Adipocyte (in vitro differentiated cells): ENCODE measurements at regions not wholly inside any gene's neighbourhood (a gene's known extent, or its start where the extent isn't known, plus 50 kb on each side); places are given as distances from the start of the nearest gene placed in this dataset.

Source experiments
- DNase-seq: peaks from one replicate; pipeline ENCODE4 v3.0.0-alpha.2; 2015; ENCODE audit warnings: low read depth
- H3K27me3 ChIP-seq: replicated peaks from 2 replicates; pipeline ENCODE4 v1.7.0; 2013; ENCODE audit warnings: mild to moderate bottlenecking, low read length, moderate library complexity; ENCODE audit not compliant: control insufficient read depth, insufficient read depth
- H3K36me3 ChIP-seq: 2 replicates; pipeline ENCODE4 v1.7.0; 2013; ENCODE audit warnings: low read length, mild to moderate bottlenecking, moderate library complexity; ENCODE audit not compliant: control insufficient read depth, insufficient read depth, severe bottlenecking
- H3K4me1 ChIP-seq: 2 replicates; pipeline ENCODE4 v1.7.0; 2013; ENCODE audit warnings: mild to moderate bottlenecking, low read length, moderate library complexity; ENCODE audit not compliant: control insufficient read depth, insufficient read depth
- H3K4me3 ChIP-seq: 2 replicates; pipeline ENCODE4 v1.7.0; 2013; ENCODE audit warnings: mild to moderate bottlenecking, low read length, moderate library complexity
- H3K9ac ChIP-seq: 2 replicates; pipeline ENCODE4 v1.7.0; 2013; ENCODE audit warnings: mild to moderate bottlenecking, low read length, moderate library complexity
- H3K9me3 ChIP-seq: 2 replicates; pipeline ENCODE4 v1.7.0; 2013; ENCODE audit warnings: mild to moderate bottlenecking, low read length, moderate library complexity; ENCODE audit not compliant: control insufficient read depth

DNA sequence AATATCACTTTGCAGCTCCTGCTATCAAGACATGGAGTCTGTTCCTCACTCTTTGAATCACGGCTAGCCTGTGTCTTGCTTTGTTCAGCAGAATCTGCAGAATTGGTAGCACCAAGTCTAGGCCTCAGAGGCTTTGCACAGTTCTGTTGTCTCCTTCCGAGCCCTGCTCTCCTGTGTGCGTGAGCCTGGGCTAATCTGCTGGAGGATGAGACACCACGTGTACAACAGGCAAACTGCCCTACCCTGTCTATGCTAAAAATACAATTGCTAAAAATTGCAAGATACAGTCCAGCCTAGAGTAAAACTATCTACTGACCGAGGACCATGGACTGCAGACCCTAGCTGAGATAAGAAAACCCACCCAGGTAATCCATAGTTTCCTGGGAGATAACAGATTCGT lies 484.7 kb downstream of the NPIPA7 start:
- H3K4me1 ChIP-seq: no peaks in the 10 kb centered on the region
- peaks cover 42% of the 10 kb centered on the region for H3K27me3 ChIP-seq
- no peaks in the 10 kb centered on the region for H3K9me3 ChIP-seq
- no peak overlapping the region for H3K4me3 ChIP-seq
- no peak for DNase-seq
- no peaks in the 10 kb centered on the region for H3K36me3 ChIP-seq
- H3K9ac ChIP-seq: no peak overlapping the region

DNA sequence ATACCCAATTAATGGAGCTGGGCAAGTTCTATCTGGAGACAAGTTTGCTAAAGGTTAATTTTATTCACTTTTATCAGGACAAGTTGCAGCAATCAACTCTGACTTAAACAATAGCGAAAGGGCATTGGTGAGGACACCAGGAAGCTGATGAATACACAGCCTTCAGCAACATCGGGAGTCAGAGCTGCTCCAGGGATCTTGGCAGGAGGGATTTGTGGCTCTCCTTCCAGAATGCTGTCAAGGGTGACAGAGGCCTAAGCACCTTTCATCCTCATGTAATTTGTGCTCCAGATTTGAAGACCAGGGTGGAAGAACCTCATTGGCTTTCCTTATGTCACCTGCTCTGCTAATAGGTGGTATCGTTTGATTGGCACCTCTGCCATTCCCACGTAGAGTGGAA lies 485.6 kb downstream of the NPIPA7 start:
- H3K27me3 ChIP-seq: peaks cover 39% of the 10 kb centered on the region
- no peak overlapping the region for H3K4me3 ChIP-seq
- no peaks in the 10 kb centered on the region for H3K36me3 ChIP-seq
- H3K9me3 ChIP-seq: no peaks in the 10 kb centered on the region
- no peak for DNase-seq
- no peak overlapping the region for H3K9ac ChIP-seq
- H3K4me1 ChIP-seq: peaks cover 4% of the 10 kb centered on the region

DNA sequence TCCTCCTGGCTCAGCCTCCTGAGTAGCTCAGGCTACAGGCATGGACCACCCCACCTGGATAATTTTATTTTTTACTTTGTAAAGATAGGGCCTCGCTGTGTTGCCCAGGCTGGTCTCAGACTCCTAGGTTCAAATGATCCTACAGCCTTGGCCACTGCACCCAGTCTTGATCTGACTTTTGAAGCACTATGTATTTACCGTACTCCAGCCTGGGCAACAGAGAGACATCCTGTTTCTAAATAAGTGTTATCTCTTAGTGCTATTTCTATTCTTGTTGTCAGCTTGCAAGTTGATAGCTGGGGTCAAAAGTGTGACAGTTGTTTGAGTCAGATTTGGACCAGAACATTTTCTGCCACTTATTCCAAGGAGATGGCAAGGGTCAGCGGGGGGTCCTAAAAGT lies 486.4 kb downstream of the NPIPA7 start:
- Histone ChIP-seq H3K9me3 (no peaks in the 10 kb centered on the region), H3K27me3 (peaks cover 38% of the 10 kb centered on the region), H3K4me3 (no peak overlapping the region), H3K9ac (no peak overlapping the region), H3K36me3 (no peaks in the 10 kb centered on the region), H3K4me1 (peaks cover 4% of the 10 kb centered on the region)
- DNase-seq: no peak

DNA sequence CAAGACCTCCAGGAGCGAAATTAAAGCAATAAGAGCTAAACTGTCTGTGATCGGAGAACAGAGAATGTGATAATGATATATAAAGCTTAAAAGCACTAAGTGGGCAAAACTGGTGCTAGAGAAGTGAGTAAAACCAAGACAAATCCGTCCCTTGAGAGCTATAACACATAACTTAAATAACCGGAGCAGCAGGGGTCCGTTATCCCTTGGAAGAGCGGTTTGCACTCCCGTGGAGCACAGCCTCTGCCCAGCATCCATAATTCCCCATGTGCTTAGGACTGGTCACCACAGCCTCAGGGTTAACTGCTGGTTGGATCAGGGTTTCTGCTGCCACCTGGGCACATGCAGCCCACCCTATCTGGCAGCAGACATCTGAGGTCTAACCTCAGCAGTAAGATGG lies 489.0 kb downstream of the NPIPA7 start:
- no peak for DNase-seq
- no peak overlapping the region for H3K4me3 ChIP-seq
- H3K4me1 ChIP-seq: peaks cover 4% of the 10 kb centered on the region
- no peaks in the 10 kb centered on the region for H3K36me3 ChIP-seq
- H3K9ac ChIP-seq: no peak overlapping the region
- no peaks in the 10 kb centered on the region for H3K9me3 ChIP-seq
- H3K27me3 ChIP-seq: peaks cover 37% of the 10 kb centered on the region

DNA sequence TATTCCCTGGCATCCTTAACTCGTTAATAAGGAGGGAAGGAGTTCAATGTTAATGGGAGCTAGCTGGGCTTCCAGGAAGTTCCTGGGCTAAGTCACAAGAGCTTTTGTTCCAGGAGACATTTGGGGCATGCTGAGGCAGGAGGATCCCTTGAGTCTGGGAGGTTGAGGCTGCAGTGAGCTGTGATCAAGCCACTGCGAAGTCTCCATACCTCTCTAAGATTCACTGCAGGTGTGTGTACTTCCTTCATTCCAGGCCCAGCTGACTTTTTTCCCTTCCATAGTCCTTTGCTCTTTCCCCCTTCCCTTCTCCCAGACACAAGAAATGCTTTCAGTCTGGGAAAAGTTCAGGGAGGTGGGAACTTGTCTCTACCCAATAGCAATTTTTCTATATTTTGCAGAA lies 489.8 kb downstream of the NPIPA7 start:
- no peaks in the 10 kb centered on the region for H3K9me3 ChIP-seq
- peaks cover 31% of the 10 kb centered on the region for H3K27me3 ChIP-seq
- H3K4me3 ChIP-seq: no peak overlapping the region
- DNase-seq: no peak
- peaks cover 4% of the 10 kb centered on the region for H3K4me1 ChIP-seq
- H3K36me3 ChIP-seq: no peaks in the 10 kb centered on the region
- no peak overlapping the region for H3K9ac ChIP-seq

DNA sequence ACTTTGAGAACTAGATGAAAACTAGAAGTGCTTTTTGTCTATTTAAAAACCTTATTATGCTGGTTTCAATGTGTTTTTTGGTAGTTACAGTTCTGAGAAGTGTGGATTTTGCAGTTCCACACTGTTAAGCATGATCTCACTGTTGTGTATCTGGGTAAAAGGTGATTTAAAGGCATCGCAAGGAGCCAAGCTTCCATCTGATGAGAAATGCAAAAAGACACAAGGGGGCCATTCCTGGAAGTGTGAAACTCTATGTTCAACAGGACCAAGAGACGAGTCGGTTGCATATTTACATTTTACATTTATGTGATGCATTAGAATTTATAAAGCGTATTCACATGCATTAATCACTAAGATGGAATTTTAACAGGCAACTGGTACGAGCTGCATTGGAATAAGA lies 490.8 kb downstream of the NPIPA7 start:
- Histone ChIP-seq H3K9ac (no peak overlapping the region), H3K9me3 (no peaks in the 10 kb centered on the region), H3K4me3 (no peak overlapping the region), H3K27me3 (peaks cover 25% of the 10 kb centered on the region), H3K36me3 (no peaks in the 10 kb centered on the region), H3K4me1 (peaks cover 4% of the 10 kb centered on the region)
- DNase-seq: no peak

DNA sequence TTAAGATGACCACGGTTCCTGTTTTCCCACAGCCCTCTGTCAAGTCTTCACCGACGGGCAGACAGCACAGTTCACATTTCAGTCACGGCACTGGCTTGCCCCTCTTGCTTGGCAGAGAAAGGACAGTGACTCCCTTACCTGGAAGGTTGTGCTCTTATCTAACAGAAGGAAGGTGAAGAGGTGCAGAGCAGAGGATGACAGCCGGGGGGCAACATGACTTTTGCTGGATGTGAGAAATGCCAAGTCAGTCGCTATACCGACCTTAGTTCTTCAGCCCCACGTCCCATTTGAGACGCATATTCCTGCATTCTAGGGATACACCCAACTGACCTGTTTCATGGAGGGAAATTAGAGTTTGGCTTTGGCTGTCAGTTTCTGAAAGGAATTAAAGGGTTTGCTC lies 492.3 kb downstream of the NPIPA7 start:
- Histone ChIP-seq H3K4me3 (no peak overlapping the region), H3K9ac (no peak overlapping the region), H3K27me3 (peaks cover 18% of the 10 kb centered on the region), H3K9me3 (no peaks in the 10 kb centered on the region), H3K36me3 (no peaks in the 10 kb centered on the region), H3K4me1 (peaks cover 4% of the 10 kb centered on the region)
- DNase-seq: no peak

DNA sequence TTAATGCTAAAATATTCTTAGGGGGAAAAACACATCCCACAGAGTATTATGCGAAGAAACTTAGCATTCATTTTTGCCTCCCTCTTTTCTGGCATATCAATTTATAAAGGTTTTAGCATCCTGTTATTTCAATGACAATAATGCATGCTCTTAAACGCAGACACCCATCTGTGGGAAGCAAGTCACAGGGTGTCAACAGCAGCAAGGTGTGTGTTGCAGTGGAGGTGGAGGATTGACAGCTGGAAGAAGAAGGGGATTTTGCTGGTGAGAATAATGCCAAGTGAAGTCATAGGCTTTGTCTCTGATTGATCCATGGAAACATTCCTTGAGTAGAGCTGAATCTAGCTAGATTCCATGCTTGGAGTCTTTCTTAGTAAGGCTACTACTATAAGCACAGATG lies 498.1 kb downstream of the NPIPA7 start:
- Histone ChIP-seq H3K36me3 (no peaks in the 10 kb centered on the region), H3K9ac (no peak overlapping the region), H3K9me3 (no peaks in the 10 kb centered on the region), H3K27me3 (no peaks in the 10 kb centered on the region), H3K4me3 (no peak overlapping the region), H3K4me1 (no peaks in the 10 kb centered on the region)
- no peak for DNase-seq

DNA sequence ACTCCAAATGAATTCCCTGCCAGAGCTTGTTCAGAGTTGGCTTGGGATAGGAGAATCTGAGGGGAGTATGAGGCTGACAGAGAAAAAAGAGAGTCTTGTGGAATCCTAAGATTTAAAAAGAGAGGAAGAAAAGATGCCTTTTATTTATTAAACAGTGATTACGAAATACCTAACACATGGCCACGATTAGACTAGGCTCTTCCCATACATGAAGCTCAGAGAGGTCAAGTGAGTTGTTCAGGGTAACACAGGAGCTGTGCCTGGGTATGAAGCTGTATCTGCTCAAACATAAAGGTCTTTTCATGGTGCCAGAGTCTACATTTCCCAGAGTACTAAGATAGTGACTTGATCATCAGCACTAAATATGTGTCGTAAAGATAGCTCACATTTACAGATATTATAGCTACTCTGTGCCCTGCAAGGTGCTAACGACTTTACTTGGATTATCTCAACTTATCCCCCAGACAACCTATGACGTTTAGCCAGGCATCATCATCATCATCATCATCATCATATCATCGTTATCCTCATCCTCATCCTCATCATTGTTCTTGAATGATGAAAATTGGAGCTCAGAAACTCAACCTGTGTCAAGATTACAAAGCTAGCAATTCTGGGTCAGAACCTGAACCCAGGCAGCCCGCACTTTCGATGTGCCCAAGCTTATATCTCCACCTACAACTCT lies 500.8 kb downstream of the NPIPA7 start:
- Histone ChIP-seq H3K9me3 (no peaks in the 10 kb centered on the region), H3K27me3 (no peaks in the 10 kb centered on the region), H3K4me1 (no peaks in the 10 kb centered on the region), H3K36me3 (no peaks in the 10 kb centered on the region), H3K9ac (no peak overlapping the region), H3K4me3 (no peak overlapping the region)
- DNase-seq: no peak

DNA sequence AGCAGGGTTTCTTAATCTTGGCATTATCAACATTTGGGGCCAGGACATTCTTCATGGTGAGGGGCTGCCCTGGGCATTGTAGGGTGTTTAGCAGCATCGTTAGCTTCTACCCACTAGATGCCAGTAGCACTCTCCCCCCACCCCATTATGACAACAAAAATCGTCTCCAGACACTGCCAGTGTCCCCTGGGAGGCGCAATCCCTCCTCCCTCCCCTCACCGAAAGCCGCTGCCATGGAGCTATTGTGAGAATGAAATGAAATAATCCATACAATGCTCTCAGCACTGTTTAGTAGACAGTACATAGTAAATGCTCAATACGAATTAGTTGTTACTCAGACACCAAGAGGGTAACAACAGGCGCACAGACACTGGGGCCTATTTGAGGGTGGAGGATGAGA lies 502.9 kb downstream of the NPIPA7 start:
- Histone ChIP-seq H3K9ac (no peak overlapping the region), H3K27me3 (no peaks in the 10 kb centered on the region), H3K4me1 (no peaks in the 10 kb centered on the region), H3K36me3 (no peaks in the 10 kb centered on the region), H3K4me3 (no peak overlapping the region), H3K9me3 (no peaks in the 10 kb centered on the region)
- DNase-seq: no peak

DNA sequence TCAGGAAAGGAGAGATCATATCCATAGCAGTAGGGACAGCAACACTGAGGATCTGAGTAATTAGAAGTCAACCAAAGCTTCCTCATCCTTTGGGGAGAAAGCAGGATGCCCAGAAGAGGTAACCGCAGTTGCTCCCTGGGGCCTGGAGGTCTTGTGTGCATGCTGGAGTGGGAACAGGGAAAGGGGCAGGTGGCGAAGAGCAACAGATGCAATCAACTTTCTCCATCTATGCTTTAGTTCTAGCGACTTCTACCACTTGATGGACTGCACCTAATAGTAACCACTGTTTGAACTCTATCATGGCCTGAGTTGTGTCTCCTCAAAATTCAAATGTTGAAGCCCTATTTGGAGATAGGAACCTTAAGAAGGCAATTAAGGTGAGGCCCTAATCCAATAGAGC lies 503.8 kb downstream of the NPIPA7 start:
- H3K27me3 ChIP-seq: no peaks in the 10 kb centered on the region
- H3K9me3 ChIP-seq: no peaks in the 10 kb centered on the region
- no peaks in the 10 kb centered on the region for H3K36me3 ChIP-seq
- H3K4me3 ChIP-seq: no peak overlapping the region
- DNase-seq: no peak
- no peaks in the 10 kb centered on the region for H3K4me1 ChIP-seq
- H3K9ac ChIP-seq: no peak overlapping the region

DNA sequence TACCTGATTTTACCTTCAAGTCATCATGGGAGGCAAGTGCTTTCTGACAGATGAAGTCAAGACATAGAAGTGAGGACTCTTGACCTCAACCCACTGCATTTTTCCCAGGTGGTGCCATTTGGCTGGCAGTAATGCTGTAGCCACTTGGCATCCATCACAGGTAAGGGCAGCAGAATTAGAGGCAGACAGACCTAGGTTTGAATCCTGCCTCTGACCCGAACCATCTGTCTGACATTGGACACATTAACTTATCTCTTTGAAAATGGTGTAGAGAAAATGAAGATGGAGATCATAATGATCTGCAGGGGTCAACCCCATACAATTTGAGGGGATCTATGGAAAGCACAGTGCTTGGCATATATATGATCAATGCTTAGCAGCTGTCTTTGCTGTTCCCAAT lies 505.5 kb downstream of the NPIPA7 start:
- no peaks in the 10 kb centered on the region for H3K9me3 ChIP-seq
- H3K36me3 ChIP-seq: no peaks in the 10 kb centered on the region
- no peaks in the 10 kb centered on the region for H3K4me1 ChIP-seq
- DNase-seq: no peak
- H3K27me3 ChIP-seq: no peaks in the 10 kb centered on the region
- H3K4me3 ChIP-seq: no peak overlapping the region
- no peak overlapping the region for H3K9ac ChIP-seq
